GM10266 (cell line): ENCODE measurements at regions not wholly inside any gene's neighbourhood (a gene's known extent, or its start where the extent isn't known, plus 50 kb on each side); places are given as distances from the start of the nearest gene placed in this dataset.

Experiments
- DNase-seq: peaks from one replicate; pipeline ENCODE4 v3.0.0; 2012; ENCODE audit errors: extremely low spot score
- TF ChIP-seq, protein P1 (sequence below): IDR thresholded peaks from 2 replicates; pipeline ENCODE4 v1.5.1; 2012; ENCODE audit warnings: mild to moderate bottlenecking, low read depth; ENCODE audit not compliant: control insufficient read depth, insufficient read depth; ENCODE audit errors: missing control alignments

DNA sequence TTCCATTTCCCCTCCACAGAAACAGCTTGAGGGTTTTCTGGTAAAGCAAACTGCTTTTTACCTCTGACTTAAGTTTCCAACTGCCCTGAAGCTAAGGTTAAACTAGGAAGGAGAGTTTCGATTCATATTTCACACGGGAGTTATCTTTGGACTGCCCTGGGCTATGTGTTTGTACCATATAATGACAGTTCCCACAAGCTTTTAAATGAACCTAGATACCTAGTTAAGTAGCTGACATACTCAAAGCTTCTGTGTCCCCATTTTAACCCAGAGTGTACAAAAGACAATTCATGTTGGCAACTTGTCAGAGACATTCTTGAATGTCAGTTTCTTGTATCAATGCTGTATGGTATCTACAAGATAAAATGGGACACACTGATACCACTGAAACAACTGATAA is 1296.6 kb upstream of the IGFBP7 start:
- DNase-seq, result no peak
- TF ChIP-seq, protein P1, sequence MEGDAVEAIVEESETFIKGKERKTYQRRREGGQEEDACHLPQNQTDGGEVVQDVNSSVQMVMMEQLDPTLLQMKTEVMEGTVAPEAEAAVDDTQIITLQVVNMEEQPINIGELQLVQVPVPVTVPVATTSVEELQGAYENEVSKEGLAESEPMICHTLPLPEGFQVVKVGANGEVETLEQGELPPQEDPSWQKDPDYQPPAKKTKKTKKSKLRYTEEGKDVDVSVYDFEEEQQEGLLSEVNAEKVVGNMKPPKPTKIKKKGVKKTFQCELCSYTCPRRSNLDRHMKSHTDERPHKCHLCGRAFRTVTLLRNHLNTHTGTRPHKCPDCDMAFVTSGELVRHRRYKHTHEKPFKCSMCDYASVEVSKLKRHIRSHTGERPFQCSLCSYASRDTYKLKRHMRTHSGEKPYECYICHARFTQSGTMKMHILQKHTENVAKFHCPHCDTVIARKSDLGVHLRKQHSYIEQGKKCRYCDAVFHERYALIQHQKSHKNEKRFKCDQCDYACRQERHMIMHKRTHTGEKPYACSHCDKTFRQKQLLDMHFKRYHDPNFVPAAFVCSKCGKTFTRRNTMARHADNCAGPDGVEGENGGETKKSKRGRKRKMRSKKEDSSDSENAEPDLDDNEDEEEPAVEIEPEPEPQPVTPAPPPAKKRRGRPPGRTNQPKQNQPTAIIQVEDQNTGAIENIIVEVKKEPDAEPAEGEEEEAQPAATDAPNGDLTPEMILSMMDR, result no peak

DNA sequence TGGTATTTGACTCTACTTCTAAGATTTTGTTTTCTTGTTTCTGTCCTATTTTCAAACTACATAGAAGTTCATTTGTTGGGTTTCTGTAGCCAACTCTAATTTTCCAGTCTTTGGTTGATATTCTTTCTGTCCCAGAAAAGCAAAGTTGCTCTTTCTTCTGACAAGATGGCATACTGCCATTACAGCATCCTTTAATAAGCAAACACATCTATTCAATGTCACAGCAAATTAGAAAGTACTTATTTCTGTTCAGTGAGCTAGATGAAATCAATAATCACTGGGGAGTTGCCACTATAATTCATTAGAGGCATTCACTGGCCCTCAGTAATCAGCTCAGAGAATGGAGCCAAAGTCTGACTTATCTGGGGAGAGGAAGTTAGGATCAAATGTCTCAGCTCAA is 1258.0 kb upstream of the IGFBP7 start:
- TF ChIP-seq, protein P1, result no peak
- DNase-seq, result no peak

DNA sequence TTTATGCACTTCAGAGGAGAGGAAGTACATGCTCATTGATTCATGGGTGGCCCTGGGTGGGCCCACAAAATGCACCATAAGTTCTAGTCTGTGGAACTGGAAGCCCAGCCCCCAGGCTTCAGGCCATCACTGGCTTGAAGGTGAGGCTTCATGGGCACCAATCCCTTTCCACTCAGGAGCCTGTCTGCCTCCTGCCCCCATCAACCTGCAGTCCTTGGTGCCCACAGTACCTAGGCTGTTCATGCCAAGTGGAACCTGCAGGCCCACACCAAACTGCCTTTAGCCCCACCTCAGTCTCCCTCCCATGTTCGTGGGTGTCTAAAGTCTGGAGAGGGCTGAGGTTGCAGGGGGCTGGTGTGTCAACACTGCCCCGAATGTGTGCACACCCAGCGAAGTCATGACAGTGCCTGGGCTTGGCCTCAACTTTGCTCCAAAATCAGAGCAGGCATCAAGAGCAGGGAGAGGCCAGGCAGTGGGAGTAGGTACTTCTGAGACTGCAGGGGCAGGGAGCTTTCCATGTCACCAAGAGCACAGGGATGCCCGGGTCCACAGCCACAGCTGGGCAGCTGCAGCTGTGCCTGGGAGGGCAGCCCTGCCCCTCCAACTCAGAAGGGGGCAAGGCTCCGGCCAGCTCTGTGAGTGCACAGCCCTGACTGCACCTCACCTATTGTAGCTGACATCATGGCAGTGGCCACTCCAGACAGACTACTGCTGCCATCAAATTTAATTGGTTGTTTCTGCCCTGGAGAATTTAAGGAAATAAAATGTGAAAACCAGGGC is 1250.4 kb upstream of the IGFBP7 start:
- DNase-seq, result no peak
- TF ChIP-seq, protein P1, result no peak

DNA sequence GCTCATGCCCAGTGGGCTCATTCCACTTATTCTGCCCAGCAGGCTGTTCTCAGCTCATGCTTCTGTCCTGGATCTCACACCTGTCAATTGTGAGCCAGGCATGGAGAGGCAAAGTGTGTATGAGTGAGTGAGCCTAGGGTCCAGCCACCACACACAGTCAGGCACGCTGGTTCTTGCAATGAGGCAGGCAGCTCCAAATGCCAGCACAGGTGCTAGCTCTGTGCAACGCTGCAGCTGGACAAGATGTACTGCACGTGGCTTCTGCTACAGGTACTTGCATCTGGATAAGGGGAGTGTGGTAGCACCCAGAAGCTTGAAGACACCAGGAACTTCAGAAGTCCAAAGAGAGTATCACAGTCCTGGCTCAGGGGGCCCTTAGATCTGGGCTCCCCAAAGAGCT is 1249.4 kb upstream of the IGFBP7 start:
- TF ChIP-seq, protein P1, result no peak
- no peak for DNase-seq

DNA sequence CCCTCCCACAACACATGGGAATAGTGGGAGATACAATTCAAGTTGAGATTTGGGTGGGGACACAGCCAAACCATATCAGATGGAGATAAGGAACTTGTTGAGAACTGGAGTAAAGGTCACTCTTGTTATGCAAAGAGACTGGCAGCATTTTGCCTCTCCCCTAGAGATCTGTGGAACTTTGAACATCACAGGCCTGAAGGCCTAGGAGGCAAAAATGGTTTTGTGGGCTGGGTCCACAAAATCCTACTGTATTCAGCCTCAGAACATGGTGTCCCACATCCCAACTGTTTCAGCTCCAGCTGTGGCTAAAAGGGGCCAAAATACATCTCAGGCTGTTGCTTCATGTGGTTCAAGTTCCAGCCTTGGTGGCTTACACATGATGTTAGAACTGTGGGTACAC is 1247.8 kb upstream of the IGFBP7 start:
- TF ChIP-seq, protein P1, result no peak
- no peak for DNase-seq

DNA sequence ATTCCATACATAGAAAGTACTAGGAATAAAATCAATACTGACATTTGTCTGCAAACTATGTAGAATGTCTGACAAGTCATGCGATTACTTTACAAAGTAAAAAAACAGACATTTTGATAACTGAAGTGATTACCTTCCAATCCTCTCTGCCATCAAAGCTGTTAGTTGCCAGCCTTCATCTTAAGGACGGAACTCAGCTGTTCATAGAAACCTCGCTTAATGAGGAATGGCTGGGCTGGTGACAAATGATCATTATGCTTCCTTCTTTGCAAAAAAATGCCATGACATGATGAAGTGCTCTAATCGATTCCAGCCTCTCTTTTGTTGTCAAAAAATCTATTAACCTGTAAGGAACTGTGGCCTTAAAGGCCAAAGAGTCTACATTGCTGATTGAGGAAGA is 1214.9 kb upstream of the IGFBP7 start:
- TF ChIP-seq, protein P1, result no peak
- DNase-seq, result no peak

DNA sequence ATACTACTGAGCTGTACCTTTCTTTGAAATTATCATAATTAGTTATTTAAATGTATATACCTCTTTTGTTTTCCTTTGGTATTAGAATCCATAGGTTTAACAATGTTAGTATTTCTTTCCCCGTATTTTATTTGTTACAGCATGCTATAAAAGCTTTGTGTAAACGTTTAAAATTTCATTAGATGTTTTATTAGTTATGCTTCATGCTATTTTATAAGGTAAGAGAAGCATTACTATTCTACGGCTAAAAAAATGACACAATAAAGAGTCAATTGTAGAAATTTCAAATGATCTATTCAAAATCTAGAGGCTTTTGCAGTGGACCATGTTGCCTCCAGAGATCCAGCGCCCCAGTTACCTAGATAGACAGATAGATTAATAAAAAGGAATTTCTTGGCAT is 1203.3 kb upstream of the IGFBP7 start:
- TF ChIP-seq, protein P1, result no peak
- DNase-seq, result no peak
